ENCODE measurements at regions not wholly inside any gene's neighbourhood (a gene's known extent, or its start where the extent isn't known, plus 50 kb on each side); places are given as distances from the start of the nearest gene placed in this dataset.

DNA sequence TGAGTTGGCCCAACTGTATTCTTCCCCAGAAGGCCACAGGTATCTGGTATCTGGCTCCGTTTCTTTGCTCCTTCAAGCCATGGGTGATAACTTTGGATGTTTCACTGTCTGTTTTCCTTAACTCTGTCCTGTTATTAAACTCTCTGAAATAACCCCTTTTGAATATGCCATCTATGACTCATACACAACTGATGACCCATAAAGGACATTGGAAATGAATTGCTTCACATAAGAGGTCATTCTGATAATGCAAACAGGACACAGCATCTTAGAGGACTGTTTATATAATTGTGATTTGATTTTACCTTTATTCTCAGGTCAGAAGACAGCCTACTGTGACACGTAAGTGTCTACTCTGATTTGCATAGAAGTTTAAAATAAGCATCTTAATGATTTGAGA is 227.7 kb downstream of the VEGFC start:
- TF ChIP-seq ELF4 (CRISPR knock-in tag; IDR thresholded peaks at IDR 0.05; ENCODE audit: borderline replicate concordance) (no peak), ZNF383 (CRISPR knock-in tag; IDR thresholded peaks at IDR 0.05; ENCODE audit: borderline replicate concordance) (no peak), JUND (CRISPR knock-in tag; IDR thresholded peaks at IDR 0.05) (no peak), RBM22 (optimal IDR thresholded peaks at IDR 0.05; ENCODE audit: low read length) (no peak), ZNF263 (CRISPR knock-in tag; IDR thresholded peaks at IDR 0.05) (no peak), ZZZ3 (CRISPR knock-in tag; IDR thresholded peaks at IDR 0.05; ENCODE audit: borderline replicate concordance) (no peak), GABPA (IDR thresholded peaks at IDR 0.05; ENCODE audit: low read depth, low read length) (no peak), GABPA (CRISPR knock-in tag; IDR thresholded peaks at IDR 0.05; ENCODE audit: low read depth) (no peak)
- TF ChIP-seq, protein P1, sequence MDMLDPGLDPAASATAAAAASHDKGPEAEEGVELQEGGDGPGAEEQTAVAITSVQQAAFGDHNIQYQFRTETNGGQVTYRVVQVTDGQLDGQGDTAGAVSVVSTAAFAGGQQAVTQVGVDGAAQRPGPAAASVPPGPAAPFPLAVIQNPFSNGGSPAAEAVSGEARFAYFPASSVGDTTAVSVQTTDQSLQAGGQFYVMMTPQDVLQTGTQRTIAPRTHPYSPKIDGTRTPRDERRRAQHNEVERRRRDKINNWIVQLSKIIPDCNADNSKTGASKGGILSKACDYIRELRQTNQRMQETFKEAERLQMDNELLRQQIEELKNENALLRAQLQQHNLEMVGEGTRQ (IDR thresholded peaks at IDR 0.05; ENCODE audit: low read depth, low read length) = no peak
- TF ChIP-seq, protein P1 (CRISPR knock-in tag; IDR thresholded peaks at IDR 0.05; ENCODE audit: borderline replicate concordance) = no peak
